Ishikawa (cell line): ENCODE measurements at regions not wholly inside any gene's neighbourhood (a gene's known extent, or its start where the extent isn't known, plus 50 kb on each side); places are given as distances from the start of the nearest gene placed in this dataset.

Experiments used
- CEBPB ChIP-seq: IDR thresholded peaks from 2 replicates; pipeline ENCODE4 v1.6.1; 2012
- CREB1 ChIP-seq: IDR thresholded peaks from 2 replicates; pipeline ENCODE4 v1.6.1; 2012; ENCODE audit warnings: low read depth
- EGR1 ChIP-seq: IDR thresholded peaks from 2 replicates; pipeline ENCODE4 v1.6.1; 2012
- EP300 ChIP-seq: IDR thresholded peaks from 2 replicates; pipeline ENCODE4 v1.6.1; 2012; ENCODE audit warnings: borderline replicate concordance
- FOXM1 ChIP-seq: IDR thresholded peaks from 2 replicates; pipeline ENCODE4 v1.6.1; 2012; ENCODE audit warnings: low read depth, borderline replicate concordance
- MAX ChIP-seq: IDR thresholded peaks from 2 replicates; pipeline ENCODE4 v1.6.1; 2012
- NFIC ChIP-seq: IDR thresholded peaks from 2 replicates; pipeline ENCODE4 v1.6.1; 2012
- RAD21 ChIP-seq: IDR thresholded peaks from 2 replicates; pipeline ENCODE4 v1.6.1; 2012; ENCODE audit warnings: low read depth
- TAF1 ChIP-seq: IDR thresholded peaks from 2 replicates; pipeline ENCODE4 v1.6.1; 2012; ENCODE audit warnings: low read depth, mild to moderate bottlenecking
- TCF12 ChIP-seq: IDR thresholded peaks from 2 replicates; pipeline ENCODE4 v1.6.1; 2012; ENCODE audit warnings: low read depth
- TEAD4 ChIP-seq: IDR thresholded peaks from 2 replicates; pipeline ENCODE4 v1.6.1; 2012
- USF1 ChIP-seq: IDR thresholded peaks from 2 replicates; pipeline ENCODE4 v1.6.1; 2012
- YY1 ChIP-seq: IDR thresholded peaks from 2 replicates; pipeline ENCODE4 v1.6.1; 2012; ENCODE audit warnings: low read depth
- ZBTB7A ChIP-seq: IDR thresholded peaks from 2 replicates; pipeline ENCODE4 v1.6.1; 2012; ENCODE audit warnings: low read depth
- TF ChIP-seq, protein P1 (sequence below): IDR thresholded peaks from 2 replicates; pipeline ENCODE4 v1.6.1; 2012; ENCODE audit warnings: low read depth, mild to moderate bottlenecking

DNA sequence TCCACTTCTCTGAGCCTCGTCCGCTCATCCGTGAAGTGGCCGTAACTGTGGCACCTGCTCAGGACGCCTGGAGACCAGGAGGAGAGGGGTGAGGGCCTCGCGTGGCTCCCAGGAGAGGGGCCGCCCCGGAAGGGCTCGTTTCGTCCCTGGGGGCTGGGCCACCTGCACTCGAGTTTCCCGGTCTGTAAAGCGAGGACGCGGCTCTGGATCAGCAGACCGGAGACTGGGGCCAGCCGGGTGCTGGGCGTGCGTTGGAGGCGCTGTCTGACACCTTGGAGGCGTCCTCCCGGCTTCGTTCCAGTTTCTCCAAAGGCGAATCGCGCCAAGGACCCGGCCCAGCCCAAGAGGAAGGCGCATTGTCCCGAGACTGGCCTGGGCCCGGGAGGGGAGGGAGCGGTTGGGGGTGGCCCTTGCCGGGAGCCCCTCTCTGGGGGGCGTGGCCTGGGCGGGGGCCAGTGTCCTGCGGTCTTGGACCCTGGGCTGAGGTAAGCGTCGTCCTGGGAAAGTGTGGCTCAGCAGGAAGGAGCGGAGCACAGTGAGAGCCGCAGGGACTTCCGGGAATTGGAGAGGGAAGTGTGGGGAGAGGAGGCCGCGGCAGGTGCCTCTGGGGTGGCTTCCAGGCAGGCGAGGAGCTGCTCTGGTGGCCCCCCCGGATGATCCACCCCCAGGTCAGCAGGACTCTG is 89.6 kb downstream of the FOXL3 start:
- TF ChIP-seq EP300 (peak; percentile 17; the same call in 1 of the 2 replicates), EGR1 (no peak), MAX (peak; percentile 88), TEAD4 (no peak), USF1 (no peak), FOXM1 (no peak), ZBTB7A (peak; percentile 27; the same call in 1 of the 2 replicates), RAD21 (no peak), TAF1 (no peak), NFIC (no peak; the same call in 1 of the 2 replicates), CREB1 (no peak), YY1 (no peak), TCF12 (peak; percentile 65)

- TF ChIP-seq ZBTB7A (no peak), TAF1 (no peak), FOXM1 (no peak), CEBPB (no peak), EGR1 (no peak), EP300 (no peak), CREB1 (no peak), USF1 (no peak), YY1 (no peak), TCF12 (no peak), MAX (no peak), TEAD4 (no peak)
- TF ChIP-seq, protein P1, sequence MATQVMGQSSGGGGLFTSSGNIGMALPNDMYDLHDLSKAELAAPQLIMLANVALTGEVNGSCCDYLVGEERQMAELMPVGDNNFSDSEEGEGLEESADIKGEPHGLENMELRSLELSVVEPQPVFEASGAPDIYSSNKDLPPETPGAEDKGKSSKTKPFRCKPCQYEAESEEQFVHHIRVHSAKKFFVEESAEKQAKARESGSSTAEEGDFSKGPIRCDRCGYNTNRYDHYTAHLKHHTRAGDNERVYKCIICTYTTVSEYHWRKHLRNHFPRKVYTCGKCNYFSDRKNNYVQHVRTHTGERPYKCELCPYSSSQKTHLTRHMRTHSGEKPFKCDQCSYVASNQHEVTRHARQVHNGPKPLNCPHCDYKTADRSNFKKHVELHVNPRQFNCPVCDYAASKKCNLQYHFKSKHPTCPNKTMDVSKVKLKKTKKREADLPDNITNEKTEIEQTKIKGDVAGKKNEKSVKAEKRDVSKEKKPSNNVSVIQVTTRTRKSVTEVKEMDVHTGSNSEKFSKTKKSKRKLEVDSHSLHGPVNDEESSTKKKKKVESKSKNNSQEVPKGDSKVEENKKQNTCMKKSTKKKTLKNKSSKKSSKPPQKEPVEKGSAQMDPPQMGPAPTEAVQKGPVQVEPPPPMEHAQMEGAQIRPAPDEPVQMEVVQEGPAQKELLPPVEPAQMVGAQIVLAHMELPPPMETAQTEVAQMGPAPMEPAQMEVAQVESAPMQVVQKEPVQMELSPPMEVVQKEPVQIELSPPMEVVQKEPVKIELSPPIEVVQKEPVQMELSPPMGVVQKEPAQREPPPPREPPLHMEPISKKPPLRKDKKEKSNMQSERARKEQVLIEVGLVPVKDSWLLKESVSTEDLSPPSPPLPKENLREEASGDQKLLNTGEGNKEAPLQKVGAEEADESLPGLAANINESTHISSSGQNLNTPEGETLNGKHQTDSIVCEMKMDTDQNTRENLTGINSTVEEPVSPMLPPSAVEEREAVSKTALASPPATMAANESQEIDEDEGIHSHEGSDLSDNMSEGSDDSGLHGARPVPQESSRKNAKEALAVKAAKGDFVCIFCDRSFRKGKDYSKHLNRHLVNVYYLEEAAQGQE: no peak
Observed at GRCh38 chr7:380139-380485, 90.1 kb downstream of the FOXL3 start.

- TF ChIP-seq, protein P1: no peak
- TF ChIP-seq CEBPB: no peak
- no peak for TF ChIP-seq RAD21
- TF ChIP-seq TAF1: no peak
- no peak for TF ChIP-seq YY1
- no peak for TF ChIP-seq USF1
- no peak for TF ChIP-seq EP300
- no peak for TF ChIP-seq MAX
- no peak for TF ChIP-seq FOXM1
- TF ChIP-seq ZBTB7A: no peak
- TF ChIP-seq EGR1: no peak
- no peak for TF ChIP-seq CREB1
- no peak for TF ChIP-seq TEAD4
- TF ChIP-seq TCF12: no peak
- no peak for TF ChIP-seq NFIC
Observed at GRCh38 chr7:380711-381210, 90.8 kb downstream of the FOXL3 start.

DNA sequence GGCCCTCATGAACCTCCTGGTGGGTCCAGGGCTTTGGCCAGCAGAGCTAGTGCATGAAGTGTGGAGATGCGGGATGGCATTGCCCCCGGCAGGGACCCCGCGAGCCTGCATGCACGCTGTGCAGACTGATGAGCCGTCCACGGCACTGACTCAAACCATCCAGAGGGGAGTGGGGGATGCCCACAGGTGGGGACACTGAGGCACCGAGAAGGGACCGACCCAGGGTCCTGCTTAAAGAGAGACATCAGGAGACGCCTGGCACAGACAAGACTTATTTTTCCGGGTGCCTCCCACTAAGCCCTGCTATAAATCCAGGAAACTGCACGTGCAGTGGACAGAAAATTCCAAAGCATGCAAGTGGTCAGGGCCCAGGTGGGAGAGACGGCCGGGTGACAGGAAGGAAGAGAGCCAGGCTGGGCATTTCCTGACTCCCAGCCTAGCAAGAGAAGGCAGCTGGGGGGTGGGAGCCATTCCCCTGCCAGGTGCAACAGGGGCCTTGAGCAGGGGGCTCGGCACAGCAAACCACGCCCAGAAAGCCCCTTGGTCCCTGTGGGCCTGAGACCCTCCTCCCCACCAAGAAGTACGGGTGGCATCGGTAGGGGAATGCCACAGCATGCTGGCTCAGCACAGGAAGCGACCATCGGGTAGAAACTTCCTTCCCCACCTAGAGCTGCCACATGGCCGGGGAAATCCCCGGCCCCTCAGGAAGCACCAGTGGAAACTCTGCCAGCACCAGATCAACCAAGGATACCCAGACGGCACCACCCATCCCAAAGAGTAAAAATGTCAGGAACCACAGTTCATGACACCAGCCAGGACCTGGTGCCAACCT is 91.5 kb downstream of the FOXL3 start:
- TF ChIP-seq EGR1 (no peak), YY1 (no peak), TEAD4 (no peak), MAX (no peak)
- TF ChIP-seq, protein P1: no peak
